Hypothalamus (tissue), 51 donors: ENCODE measurements at regions not wholly inside any gene's neighbourhood (a gene's known extent, or its start where the extent isn't known, plus 50 kb on each side); places are given as distances from the start of the nearest gene placed in this dataset.
A peak's percentile ranks its signal among the peaks of the same experiment; 100 is the strongest.
"Not testable (repeated sequence)": the region's sequence is repeated elsewhere in the genome, so short reads cannot be mapped to it uniquely, and the experiment has no call there.

Experiments
- DNase-seq, 51 donors: peaks; one replicate each; lab custom pipeline; 2025; lab: John Stamatoyannopoulos, UW

DNA sequence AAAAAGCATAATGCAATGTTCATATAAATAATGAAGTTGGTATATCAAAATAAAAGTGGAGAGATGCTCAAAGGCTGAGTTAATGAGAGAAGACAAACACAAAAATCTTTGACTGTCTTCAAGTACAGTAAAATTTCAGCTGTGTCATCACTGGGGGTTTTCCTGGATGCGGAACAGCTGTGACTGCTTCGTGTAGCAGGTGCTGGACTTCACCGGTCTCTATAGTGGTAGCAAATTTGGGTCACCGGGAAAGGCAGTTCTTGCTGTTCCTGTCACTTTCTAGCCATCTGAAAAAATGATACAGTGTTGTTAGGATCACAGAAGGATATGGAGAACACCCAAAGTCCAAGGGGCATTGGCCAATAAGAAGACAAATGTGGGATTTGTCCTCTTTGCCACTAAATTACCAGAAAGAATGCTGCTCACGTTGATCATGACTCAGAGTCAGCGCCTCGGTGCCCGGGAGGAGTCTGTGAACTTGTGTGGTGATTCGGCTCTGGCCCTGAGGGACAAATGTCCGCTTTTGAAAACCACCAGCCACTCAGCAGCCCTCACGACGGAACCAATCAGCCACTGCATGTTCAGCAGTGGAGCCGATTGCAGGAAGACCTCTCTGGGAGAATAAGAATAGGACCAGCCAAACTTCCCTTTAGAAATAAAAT lies 230.1 kb upstream of the FAT1 start:
- no peak for DNase-seq

DNA sequence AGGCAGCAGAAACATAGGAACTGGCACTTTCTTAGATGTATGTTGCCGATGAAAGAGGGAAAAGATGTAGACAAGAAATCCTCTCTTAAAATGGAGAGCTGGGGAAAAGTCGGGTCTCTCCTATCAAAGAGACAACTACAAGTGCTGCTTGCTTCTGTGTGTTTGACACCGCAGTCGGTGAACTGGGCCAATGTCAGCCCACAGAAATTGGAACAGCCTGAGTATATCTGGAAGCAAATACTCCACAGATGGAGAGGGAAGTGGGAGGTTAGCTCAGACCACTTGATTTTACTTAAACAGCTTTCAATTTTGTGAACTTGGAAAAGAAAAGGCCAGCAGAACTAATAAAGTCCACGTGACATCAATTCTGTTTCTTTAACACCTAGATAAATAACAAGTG lies 230.9 kb upstream of the FAT1 start:
- DNase-seq: no peak

DNA sequence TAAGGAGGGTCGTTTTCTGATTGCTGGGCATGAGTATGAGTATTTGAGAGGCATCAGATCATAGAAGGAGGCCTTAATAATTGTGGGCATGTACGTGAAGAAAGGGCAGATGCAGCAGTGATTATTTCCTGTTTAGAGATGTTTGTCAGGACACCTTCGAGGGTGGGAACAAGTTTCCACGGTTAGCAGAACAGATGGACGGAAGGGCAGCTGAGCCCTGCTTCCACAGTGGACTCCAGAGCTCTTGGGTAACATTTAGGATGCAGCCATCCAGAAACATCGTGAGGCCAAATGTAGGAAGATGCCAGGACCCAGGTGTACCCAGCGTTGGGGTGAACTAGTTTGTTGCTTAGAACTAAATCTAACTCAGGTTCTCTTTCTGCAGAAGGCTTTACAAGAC lies 231.3 kb upstream of the FAT1 start:
- DNase-seq: no peak

DNA sequence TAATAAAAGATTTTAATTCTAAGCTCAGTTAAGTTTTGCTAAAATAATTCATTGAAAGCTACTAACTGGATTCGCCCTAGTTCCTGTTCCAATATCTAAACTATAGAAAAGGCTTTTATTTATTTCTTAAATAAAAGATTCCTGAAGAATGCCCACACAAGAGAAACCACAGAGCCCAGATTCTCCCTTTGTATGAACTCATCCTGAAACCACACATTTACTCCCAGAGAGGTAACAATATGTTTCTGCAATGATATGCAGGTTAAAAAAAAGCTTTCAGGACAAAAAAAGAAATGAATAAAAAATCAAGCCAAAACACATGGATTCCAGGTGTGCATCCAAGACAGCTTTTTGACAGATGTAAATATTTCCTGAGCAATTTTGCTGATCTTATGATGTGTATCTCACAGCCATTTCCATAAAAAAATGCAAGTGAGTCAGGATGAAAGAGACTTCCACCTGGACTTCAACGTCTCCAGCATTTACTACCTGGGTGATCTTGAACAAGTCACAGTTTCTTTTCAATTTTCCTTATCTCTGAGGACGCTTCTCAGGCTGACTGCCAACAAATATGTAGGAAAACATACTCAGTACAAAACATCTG lies 234.4 kb upstream of the FAT1 start:
- DNase-seq: no peak

DNA sequence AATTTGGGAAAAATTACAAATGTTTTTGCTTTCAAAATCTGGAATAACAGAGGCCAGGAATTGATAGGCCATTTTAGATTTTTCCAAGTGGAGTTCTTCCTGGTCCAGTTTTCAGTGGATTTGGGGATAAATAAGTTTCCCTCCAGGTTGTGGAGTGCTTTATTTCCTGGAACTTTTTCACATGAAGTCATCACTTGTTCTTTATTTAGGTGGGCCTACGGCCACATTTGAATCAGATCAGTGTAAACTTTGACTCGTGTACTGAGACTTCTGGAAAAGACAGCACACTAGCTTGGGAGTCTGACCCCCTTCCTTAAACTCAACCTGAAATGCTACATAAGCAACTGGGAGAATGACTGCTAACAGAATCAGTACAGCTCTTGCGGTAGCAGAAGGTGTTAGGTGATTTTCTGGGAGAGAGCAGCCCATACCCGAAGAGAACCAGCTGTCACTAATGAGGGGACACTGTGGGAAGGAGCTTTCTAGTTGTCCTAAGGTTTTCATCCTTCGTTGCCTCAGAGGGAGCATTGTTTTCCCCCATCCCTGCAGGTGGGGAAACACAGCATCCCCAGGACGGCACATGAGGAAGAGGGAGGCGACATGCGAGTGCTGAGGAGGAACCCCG lies 235.2 kb upstream of the FAT1 start:
- no peak for DNase-seq

DNA sequence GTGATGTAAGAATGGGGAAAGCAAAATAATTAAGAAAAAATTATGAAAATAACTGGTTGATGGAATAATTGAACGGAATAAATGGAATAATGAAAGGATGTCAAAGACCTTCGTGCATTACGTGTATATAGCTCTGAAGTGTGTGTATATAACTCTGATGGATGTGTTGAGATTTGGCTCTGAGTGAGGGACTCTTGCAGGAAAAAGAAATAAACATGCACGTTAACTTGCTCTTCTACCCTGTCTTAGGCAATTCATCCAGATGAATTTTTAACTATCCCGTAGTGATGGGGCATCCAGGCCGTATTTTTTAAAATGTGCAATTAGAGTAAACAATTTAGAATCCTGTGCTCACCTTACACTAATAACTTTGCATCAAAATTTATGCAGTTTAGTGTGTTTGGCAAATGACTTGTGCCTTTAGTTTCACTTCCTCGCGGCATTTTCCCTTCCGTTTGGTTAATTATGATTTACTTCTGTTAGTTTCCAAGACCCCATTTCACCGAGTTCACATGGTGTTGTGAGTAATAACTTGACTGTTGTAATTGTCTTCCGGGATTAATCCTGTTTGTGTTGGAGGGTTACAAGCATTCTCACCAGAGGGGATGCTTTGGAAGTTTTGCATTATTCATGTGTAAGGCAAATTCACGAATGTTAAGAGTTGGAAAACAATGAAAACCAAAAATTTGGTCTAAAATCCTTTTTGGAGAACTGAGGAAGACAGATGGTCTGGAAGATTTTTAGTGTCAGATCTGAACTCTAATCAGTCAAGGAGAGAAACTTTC lies 256.5 kb upstream of the FAT1 start:
- DNase-seq: no peak

DNA sequence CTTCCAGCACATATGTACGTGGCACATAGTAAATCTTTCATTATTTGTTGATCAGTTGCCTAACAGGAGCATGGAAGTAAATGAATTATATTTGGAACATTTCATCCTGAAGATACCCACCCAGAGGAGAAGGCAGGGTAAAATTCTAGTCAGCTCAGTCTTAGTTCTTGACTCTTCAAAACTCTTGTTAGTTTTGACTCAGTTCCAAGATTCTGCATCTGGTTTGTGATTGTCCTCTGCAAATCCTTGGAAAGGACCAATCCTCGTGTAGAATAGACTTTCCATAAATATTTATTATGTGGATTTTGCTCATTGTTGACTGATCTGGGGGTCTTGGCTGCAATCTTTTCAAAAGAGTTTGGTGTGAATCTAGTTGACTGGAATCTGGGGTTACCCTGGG lies 257.5 kb upstream of the FAT1 start:
- no peak for DNase-seq

DNA sequence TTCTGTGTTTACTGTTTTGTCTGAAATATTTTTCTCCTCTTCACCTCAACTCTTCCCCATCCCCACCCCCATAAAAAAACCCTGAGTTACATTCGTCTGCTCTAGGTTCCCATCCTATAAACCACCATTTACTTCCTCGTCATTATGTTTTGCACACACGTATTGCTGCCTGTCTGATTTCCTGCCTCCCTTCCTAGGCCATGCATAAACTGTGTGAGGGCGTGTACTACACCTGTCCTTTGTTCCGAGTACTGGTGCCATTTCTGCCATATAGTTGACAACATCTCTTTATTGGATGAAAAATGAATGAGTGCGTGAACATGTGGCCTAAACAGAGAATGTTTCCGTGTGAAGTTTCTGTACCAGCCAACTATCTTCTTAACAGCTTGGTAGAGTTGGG lies 258.5 kb upstream of the FAT1 start:
- DNase-seq: no peak

DNA sequence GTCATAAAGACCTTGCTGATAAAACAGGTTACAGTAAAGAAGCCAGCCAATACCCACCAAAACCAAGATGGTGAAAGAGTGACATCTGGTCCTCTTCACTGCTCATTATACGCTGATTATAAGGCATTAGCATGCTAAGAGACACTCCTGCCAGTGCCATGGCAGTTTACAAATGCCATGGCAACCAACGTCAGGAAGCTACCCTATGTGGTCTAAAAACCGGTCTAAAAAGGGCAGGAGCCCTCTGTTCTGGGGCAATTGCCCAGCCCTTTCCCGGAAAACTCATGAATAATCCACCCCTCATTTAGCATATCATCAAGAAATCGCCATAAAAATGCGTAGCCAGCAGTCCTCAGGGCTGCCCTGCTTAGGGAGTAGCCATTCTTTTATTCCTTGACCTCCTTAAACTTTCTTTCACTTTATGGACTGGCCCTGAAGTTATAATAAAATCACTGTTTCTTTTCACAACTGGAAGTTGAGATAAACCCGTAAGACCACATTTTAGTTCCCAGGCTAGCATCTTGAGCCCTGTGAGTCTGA lies 260.5 kb upstream of the FAT1 start:
- DNase-seq: peak in 6 of 51 donors; percentile 1 to 39 (median 6)

DNA sequence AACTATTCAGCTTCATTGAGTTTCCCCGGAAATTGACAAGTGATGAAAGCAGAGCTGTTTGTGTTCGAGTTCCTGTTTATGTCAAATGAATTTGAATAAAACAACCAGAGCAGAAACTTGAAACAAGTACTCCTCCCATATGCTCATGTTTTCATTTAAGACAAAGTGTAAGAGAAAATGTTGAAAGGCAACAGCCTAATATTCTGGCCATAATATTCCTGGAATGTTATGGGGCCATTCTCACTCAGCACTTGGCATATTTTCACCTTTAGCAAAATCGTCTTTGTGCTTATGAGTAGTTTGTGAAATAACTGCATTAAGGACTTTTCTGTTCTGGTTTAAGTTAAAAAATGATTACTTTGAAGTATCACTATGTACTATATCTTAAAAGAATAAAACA lies 276.0 kb upstream of the FAT1 start:
- DNase-seq: no peak

DNA sequence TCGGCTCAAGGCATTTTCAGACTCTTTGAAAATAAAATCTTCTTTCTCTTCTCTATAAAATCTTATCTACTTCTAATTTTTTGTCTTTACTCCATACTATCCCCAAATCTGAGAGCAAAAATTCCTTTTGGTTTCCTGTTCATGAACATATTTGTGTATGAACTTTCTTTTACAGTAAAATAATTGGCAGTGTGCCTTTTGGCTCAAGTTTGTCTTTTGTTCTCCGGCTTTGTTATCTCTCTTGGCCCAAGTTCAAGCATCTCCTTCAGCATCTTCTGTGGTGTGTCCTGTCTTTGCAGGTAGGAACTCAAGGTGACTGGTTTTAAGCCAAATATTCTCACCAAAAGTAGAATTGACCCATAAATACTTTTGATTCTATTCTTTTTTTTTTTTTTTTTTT lies 276.6 kb upstream of the FAT1 start:
- no peak for DNase-seq

DNA sequence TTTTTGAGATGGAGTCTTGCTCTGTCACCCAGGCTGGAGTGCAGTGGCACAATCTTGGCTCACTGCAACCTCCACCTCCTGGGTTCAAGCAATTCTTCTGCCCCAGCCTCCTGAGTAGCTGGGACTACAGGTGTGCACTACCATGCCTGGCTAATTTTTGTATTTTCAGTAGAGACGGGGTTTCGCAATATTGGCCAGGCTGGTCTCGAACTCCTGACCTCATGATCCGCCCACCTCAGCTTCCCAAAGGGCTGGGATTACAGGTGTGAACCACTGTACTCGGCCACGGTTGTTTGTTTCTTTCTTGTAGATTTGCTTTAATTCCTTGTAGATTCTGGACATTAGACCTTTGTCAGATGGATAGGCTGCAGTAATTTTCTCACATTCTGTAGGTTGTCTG lies 278.5 kb upstream of the FAT1 start:
- not testable (repeated sequence) for DNase-seq

DNA sequence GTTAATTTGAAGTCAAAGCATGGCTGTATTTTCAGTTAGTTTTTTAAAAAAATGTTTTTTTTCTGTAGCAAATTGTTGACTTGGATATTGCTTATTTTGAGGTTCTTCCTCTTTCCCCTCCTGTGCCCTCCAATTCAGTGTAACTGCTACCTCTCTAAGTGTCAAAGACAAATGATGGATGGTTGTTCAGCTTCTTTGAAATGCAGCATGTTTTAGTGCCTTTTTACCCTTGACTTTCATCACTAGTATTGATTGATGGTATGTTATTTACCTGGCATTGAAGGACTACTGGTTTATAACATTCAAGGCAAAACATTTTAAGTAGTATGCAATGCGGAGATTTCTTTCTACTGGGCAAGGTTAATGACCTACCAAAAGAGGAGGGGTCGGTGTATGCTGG lies 281.0 kb upstream of the FAT1 start:
- no peak for DNase-seq

DNA sequence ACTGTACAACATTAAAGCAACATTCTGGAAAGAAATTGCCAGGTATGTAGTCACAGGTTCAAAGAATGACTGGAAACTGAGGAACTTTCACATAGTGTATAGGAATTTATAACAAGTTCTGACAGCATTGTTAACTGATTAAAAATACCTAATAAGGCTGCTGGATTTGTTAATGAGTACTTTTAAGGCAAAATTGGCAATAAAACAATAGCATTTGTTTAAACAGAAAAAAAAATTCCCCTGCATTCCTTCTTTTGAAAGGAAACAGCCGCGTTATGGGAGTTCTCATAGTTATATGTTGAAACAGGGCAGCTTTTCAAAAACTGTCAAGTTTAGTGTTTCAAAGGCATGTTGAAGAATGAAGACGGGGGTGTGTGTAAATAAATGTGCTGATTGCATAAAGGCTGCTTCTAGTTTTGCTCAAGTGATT lies 282.5 kb upstream of the FAT1 start:
- DNase-seq: no peak

DNA sequence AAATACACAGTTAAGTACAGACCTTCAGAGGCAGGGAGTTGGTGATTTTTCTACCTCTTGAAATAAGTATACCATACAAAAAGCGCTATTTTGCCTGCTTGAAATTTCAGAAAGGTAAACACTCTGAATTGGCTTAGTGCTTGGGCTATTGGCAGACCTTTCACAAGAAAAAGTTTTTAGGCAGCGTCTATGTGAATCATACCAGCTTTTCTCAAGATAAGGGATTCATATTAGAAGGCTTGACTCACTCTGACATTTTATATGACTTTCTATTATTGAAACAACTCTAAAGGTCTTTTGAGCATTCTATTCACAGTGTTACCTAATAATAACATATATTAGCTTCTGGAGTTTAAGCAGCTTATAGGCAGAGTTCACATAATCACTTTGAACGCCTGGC lies 286.4 kb upstream of the FAT1 start:
- DNase-seq: no peak

DNA sequence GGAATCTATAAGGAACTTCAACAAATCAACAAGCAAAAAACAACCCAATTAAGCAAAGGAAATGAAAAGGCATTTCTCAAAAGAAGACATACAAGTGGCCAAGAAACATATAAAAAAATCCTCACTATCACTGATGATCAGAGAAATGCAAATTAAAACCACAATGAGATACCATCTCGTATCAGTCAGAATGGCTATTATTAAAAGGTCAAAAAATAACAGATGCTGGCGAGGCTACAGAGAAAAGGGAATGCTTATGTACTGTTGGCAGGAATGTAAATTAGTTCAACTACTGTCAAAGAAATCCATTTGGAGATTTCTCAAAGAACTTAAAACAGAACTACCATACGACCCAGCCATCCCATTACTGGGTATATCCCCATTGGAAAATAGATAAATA lies 292.4 kb upstream of the FAT1 start:
- DNase-seq: no peak

DNA sequence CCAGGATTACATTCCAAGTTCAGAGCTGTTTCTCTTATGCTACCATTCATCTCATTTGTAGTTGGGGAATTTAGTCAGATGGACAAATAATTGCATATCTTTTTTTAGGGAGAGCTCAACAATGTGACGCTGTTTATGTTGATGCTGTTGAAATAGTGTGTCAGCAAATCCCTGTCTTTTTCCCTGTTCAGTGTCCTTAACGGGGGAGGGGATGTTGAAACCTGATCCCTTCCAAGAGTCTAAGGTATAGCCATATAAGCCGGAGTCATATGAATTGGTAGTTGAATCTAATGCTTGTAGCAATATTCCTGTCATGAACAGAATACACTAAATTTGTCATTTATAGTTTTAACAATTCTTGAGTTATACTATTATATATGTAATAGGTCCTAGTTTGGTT lies 293.5 kb upstream of the FAT1 start:
- DNase-seq: no peak

DNA sequence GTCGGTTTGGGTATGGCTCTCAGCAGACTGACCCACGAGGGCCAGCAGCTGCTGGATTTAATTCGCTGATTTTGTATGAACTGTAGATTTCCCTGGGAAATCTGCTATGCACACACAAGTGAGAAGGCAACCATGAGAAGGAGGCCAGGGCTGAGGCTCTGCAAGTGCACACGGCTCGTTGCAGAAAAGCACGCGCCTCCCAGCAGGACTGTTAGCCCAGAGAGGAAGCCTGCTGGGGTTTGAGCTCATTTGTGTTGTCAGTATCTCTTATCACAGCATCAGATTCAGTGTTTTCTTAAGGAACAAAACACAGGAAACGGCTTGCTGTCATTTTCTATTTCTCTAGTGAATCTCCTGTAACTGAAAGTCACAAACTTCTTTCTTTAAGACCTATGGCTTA lies 296.2 kb upstream of the FAT1 start:
- DNase-seq: no peak

DNA sequence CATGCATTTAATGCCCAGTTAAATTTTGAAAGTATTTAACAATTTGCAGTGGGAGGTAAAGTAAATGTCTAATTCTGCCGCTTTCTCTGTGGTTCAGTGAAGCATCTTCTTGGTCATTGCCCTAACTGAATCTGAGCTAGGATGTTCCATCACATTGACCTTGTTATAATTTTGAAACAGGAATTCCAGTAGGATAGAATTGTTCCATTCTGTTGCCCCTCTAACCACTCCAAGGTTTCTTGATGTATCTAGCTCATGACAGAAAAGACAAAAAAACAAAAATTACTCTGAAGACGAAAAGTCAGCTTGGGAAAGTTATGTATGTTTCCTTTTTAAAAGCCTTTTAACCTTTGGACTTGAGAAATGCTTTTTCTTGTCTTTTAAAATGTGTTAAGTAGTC lies 297.0 kb upstream of the FAT1 start:
- DNase-seq: no peak

DNA sequence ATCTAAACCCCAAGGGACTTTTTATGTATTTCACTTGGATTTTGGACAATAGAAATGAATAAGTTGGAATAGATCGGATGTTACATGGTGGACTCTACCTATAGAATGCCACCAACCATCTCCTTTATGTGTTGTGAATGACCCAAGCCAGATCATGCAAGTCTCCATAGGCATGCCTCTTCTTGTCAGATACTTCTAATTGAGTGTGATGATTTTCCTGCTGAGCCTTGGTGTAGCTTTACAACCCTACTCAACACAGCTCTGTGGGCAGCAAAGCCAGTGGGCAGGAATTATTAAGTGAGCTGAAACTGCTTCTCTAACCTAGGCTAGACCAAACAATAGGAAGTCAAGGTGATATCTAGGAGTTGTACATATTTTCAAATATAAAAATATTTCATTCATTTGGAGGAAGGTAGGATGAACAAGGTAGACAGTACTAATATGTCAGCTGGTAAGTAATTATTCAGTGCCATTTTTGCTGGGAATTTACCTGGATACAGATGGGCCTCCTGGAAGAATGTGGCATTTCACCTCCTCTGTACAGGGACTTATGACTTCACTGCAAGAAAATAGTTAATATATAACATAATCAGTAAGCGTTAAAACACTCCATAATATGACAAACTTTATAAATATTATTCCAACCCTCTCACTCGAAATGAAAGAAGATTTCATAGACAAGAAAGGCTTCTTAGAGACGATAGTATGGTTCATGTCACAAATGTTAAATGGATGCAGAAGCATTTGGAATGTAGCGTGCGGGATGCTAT lies 298.0 kb upstream of the FAT1 start:
- DNase-seq: no peak

DNA sequence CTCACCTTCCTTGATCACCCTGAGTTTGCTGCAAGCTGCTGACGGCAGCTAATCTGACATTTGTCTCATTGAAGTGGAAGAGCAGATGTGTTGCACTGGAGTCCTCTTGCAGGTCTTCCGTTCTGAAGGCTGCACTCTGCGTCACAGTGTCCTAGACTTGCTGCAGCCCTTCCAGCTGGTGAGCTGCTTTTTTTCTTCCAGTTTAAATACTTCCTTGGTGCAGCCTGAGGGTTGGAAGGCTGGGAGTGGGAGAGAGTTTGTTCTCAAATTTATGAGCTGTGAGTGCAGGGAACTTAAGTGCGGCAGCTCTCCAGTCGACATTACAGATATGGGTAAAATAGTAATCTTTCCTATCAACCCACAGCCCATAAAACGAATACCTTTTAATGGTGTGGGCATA lies 303.6 kb upstream of the FAT1 start:
- no peak for DNase-seq
